Epithelial cell of proximal tubule (primary cell): ENCODE measurements at regions not wholly inside any gene's neighbourhood (a gene's known extent, or its start where the extent isn't known, plus 50 kb on each side); places are given as distances from the start of the nearest gene placed in this dataset.
"Not testable (repeated sequence)": the region's sequence is repeated elsewhere in the genome, so short reads cannot be mapped to it uniquely, and the experiment has no call there.

ENCODE experiments used
- DNase-seq: peaks from one replicate; pipeline ENCODE4 v3.0.0-alpha.2; 2011; ENCODE audit warnings: low read depth
- H3K4me3 ChIP-seq: 2 replicates; pipeline ENCODE4 v1.5.1; 2011; ENCODE audit warnings: low read depth, mild to moderate bottlenecking, low read length
- TF ChIP-seq, protein P1 (sequence below): conservative IDR thresholded peaks from 2 replicates; pipeline ENCODE4 v1.5.1; 2012; ENCODE audit warnings: low read depth, mild to moderate bottlenecking, low read length

DNA sequence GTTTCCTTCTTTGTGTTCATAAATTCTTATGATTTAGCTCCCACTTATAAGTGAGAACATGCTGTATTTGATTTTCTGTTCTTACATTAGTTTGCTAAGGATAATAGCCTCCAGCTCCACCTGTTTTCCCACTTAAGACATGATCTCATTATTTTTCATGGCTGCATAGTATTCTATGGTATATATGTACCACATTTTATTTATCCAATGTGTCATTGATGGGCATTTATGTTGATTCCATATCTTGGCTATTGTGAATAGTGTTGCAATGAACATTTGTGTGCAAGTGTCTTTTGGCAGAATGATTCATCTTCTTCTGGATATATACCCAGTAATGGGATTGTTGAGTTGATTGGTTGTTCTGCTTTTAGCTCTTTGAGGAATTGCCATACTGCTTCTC is 1234.8 kb downstream of the ADGRL3 start:
- no peak overlapping the region for H3K4me3 ChIP-seq
- DNase-seq, result no peak
- TF ChIP-seq, protein P1, sequence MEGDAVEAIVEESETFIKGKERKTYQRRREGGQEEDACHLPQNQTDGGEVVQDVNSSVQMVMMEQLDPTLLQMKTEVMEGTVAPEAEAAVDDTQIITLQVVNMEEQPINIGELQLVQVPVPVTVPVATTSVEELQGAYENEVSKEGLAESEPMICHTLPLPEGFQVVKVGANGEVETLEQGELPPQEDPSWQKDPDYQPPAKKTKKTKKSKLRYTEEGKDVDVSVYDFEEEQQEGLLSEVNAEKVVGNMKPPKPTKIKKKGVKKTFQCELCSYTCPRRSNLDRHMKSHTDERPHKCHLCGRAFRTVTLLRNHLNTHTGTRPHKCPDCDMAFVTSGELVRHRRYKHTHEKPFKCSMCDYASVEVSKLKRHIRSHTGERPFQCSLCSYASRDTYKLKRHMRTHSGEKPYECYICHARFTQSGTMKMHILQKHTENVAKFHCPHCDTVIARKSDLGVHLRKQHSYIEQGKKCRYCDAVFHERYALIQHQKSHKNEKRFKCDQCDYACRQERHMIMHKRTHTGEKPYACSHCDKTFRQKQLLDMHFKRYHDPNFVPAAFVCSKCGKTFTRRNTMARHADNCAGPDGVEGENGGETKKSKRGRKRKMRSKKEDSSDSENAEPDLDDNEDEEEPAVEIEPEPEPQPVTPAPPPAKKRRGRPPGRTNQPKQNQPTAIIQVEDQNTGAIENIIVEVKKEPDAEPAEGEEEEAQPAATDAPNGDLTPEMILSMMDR, result no peak

DNA sequence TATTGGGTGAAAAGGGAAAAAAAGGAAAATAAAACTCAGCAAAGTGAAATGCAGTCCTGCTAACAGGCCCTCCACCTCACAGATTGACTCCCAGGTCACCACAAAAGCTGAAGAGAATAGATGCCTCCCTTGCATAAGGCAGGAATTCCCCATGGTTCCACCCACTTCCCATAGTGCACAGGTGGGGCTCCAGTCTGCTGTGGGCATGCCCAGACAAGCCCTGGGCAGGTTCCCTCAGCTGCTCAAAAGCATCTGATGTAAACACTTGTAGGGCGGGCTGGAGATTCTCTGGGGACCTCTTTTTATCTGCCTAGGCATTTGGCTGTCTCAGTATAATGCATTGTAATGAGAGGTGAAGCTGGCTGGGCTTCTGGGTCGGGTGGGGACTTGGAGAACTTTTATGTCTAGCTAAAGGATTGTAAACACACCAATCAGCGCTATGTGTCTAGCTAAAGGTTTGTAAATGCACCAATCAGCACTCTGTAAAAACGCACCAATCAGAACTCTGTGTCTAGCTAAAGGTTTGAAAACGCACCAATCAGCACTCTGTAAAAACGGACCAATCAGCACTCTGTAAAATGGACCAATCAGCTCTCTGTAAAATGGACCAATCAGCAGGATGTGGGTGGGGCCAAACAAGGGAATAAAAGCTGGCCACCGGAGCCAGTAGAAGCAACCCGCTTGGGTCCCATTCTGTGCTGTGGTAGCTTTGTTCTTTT is 1231.5 kb downstream of the ADGRL3 start:
- not testable (repeated sequence) for DNase-seq, H3K4me3 ChIP-seq

DNA sequence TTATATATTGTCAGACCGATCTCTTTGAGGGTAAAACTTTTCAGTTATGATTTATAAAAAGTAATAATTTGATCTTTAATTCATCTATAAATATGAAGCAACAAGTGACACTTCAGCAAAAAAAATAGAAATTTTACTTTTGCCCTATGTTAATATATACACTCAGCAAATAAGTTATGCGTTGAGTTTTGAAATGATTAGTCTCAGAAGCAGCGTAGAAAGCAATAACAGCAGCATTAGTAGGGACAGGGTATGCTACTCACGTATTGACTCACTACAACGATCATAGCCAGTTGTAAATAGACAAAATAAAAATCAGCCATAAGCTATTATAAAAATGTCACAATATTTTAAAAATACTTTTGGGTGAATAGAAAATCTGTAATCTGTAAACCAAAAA is 1229.2 kb downstream of the ADGRL3 start:
- no peak for DNase-seq
- TF ChIP-seq, protein P1, result no peak

DNA sequence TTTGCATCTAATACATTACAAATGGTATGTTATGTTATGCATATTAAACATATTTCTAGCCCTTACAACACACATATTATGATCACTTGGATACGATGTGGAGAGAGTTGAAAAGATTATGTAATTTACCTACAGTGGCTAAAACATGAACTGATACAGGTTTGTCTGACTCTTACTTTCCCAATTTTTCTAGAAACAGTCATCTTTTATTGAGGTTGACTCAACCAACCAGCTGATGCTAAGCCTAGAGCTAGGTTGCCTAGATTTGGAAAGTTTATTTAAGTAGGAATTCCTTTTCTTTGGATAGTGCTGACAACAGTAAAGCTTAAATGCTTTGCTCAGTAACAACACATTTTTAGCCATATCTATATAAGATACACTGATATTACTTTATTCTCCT is 1215.1 kb downstream of the ADGRL3 start:
- TF ChIP-seq, protein P1, result no peak
- no peak for DNase-seq
- no peak overlapping the region for H3K4me3 ChIP-seq

More for the DNA sequence above, 1229.2 kb downstream of the ADGRL3 start:
- H3K4me3 ChIP-seq, result no peak overlapping the region

DNA sequence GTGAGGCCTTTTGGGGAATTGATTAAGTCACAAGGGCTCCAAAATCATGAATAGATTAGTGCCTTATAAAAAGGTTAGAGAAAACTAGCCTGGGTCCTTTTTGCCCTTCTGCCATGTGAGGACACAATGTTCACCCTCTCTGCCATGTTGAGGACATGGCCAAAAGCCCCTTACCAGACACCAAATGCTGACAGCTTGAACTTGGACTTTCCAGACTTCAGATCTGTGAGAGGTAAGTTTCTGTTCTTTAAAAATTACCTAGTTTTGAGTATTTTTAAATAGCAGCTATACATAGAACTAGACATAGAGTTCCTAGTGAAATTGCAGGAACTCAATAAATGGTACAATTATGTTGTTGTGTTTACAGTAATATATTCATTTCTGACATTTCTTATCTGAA is 1214.4 kb downstream of the ADGRL3 start:
- TF ChIP-seq, protein P1, result no peak
- DNase-seq, result no peak

DNA sequence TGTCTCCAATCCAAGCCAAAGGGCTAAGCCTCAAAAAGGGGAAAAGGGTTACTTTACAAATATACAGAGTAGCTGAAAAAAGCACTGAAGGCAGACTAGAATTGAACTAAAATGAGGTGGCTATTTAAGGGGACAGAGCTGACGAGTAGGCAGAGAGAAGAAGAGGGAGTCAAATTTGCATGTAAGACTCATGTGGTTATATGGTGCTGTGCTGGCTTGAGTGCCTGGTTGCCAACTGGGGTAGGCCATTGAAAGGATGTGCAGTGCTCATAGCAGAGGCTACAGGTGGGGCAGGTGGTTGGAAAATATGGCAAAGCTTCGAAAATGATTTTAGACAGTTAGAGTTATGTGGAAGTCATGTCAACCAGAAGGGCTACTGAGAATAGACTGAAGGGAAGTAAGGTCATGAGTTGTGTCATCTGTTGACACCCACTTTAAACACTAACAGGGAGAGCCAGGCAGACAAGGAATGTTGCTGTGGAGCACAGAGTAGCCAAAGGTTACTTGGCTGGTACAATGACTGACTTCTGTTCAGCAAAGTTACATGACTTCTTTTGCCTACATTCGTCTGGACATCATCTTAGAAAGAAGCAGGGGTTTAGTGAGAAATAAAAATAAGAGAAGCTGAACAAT is 1210.4 kb downstream of the ADGRL3 start:
- no peak overlapping the region for H3K4me3 ChIP-seq
- DNase-seq, result no peak
- TF ChIP-seq, protein P1, result no peak

More for the DNA sequence above, 1214.4 kb downstream of the ADGRL3 start:
- H3K4me3 ChIP-seq, result no peak overlapping the region

DNA sequence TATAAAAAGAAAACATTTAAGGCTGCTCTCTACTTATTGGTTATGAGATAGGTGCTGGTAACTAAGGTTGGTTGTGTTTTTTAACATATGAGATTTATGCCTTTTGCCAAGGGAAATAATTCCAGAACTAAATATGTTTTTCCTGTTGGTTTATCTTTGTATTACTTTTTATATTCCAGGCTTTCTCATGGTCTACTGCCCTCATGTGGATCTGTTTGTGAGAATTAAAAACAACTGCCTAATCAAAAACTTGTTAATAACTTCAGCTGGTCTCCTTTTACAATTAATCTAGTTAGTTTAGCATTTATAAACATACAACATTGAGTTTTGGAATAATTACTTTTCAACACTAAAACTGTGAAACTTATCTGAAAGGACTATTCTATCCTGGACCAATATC is 1208.3 kb downstream of the ADGRL3 start:
- TF ChIP-seq, protein P1, result no peak
- no peak for DNase-seq
- no peak overlapping the region for H3K4me3 ChIP-seq
